ENCODE measurements at regions not wholly inside any gene's neighbourhood (a gene's known extent, or its start where the extent isn't known, plus 50 kb on each side); places are given as distances from the start of the nearest gene placed in this dataset.

DNA sequence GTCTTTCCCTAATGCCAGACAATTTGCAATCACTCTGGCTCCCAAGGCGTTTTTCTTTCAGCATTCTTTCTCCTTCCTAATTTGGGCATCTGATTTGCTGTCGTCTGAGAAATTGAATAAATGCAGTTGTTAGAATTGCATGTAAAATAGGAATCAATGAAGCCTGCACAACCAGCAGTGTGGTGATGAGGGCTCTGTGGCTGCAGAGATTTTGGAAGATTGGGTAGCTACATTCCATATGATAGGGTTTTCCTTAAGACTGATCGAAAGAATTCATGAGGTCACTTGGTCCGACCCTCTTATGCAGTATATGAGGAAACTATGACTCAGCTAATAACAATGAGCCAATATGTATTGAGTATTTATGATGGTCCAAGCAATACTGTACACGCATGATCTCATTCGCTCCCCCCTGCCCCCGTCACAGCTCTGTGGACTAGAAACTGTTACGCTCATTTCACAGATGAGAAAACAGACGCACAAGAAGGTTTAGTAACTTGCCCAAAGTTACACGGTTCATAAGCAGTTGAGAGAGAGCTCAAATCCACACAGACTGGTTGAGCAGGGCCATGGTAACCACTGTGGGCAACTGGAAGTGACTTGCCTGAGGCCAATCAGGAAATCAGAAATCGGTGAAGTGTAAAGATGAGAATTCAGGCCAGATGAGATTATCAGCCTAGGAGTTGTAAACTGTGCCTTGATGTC, 527.2 kb downstream of the GATA3 start:
- no peak for DNase-seq

DNA sequence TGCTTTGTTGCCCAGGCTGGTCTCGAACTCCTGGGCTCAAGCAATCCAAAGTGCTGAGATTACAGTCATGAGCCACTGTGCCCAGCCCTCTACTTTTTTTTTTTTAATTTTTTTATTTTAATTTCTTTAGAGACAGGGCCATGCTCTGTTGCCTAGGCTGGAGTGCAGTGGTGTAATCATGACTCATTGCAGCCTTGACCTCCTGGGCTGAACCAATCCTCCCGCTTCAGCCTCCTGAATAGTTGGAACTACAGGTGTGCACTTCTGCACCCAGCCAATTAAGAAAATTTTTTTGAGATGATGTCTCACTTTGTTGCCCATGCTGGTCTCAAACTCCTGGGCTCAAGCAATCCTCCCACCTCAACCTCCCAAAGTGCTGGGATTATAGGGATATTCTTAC, 528.6 kb downstream of the GATA3 start:
- DNase-seq, result no peak

- DNase-seq, result no peak
These were observed 530.2 kb downstream of the GATA3 start for GRCh38 chr10:8584666-8585065.

GRCh38 chr10:8586504-8586903, 532.0 kb downstream of the GATA3 start:
- no peak for DNase-seq

DNA sequence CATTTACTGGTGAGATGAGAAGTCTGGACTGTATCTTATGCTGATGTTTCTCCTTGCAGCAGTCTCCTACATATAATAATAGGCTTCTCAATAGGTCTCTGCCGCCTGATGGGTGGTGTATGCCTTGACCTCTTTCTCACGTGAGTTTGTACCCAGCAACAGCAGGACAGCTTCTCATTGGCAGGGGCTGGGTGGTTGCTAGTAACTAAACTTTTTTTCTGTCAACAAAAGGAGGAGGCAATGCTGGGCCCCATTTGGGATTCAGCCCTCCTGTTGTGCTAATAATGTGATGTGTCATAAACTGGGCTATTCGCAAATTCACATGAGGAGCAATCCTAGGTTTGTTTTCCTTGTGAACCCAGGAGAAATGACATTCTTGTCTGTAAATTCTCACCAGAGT, 533.6 kb downstream of the GATA3 start:
- DNase-seq, result no peak

- DNase-seq, result no peak
These were observed 536.0 kb downstream of the GATA3 start for GRCh38 chr10:8590518-8590917.

DNA sequence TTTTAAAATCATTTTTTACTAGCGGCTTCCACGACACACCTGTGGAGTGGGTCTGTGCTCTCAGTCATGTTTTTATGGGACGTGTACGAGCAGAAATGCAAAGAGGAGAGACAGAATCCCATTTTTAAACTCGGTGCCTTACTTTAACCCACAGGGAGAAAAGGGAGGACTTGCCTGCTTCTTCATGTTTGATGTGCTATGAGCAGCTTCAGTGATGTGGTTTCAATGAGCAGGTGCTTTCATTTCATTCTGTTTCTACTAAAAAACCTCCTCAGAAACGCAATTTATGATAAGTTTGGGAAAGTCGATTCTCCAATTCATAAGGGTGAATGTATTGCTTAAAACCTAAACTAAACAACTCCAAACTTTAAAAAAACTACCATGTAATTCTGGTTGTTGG, 537.2 kb downstream of the GATA3 start:
- DNase-seq, result no peak

DNA sequence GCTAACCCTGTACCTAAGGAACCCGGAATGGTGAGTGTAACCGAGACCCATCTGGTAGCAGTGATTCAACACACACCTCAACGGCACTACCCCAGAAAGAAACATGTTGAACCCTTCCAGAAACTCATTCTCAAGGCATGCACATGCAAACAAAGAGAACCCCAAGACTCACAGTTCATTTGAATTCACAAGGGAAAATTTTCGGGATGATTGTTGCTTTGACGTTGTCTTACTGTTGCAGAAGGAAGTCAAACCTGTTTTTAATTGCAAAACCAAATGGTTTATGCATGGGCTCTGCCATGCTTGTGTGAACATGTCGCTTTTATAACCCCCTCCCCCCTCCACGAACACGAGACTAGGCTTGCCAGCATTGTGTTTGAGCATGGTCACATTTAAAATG, 539.7 kb downstream of the GATA3 start:
- DNase-seq, result no peak

DNA sequence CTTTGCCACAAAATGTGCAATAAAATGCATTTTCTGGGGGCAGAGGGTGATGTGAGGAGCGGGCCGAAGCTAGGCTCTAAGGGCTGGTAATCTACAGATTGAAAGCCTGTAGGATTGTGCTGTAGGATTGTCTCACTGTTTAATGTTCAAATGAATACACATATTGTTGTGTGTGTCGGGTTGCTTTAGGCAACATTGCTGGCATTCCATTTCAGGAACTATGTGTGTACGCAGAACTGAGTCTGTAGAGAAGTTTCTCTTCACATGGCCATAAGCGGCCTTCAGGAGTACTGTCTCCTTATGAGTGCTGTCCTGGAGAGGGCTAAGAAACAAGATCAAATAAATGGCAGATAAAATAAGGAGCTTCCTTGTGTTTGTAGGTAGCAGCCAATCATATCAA, 540.2 kb downstream of the GATA3 start:
- no peak for DNase-seq

DNA sequence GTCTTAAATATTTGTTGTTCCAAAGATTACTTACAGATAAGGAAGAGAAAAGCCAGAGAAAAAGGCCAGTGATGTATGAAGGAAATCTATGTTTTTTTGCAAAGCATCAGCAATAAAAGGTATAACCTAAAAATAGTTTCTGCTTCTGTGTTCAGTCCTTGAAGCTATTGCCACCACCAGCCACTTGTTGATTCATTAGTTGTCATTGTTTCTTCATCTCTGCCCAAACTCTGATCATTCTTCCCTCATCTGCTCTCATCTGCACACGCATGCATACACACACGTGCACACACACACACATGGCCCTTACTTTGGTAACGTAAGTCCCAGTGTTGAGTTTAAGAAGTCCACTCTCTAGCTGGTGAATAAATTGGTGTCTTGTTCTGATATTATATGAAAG, 540.7 kb downstream of the GATA3 start:
- DNase-seq, result no peak

- DNase-seq, result no peak
These were observed 542.5 kb downstream of the GATA3 start for GRCh38 chr10:8596929-8597472.

DNA sequence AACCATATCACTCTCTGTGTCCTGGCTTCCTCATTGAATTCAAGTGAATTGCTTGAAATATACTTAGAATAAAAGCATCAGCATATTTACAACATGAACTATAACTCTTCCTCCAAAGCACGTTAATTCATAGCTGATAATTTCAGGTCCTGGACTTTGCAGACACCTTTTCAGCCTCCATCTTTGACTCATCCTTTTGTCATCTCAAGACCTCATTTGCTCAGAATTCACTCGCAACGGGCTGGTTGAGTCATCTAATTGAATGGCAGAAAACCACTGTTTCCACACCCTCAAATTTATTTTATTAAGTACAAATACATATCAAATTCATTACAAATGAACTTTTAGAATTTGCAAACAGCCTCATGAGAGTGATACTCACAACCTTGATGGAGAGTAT, 545.7 kb downstream of the GATA3 start:
- no peak for DNase-seq

GRCh38 chr10:8602821-8603220, 548.3 kb downstream of the GATA3 start:
- DNase-seq, result no peak

GRCh38 chr10:8614054-8614565, 559.6 kb downstream of the GATA3 start:
- DNase-seq, result no peak

DNA sequence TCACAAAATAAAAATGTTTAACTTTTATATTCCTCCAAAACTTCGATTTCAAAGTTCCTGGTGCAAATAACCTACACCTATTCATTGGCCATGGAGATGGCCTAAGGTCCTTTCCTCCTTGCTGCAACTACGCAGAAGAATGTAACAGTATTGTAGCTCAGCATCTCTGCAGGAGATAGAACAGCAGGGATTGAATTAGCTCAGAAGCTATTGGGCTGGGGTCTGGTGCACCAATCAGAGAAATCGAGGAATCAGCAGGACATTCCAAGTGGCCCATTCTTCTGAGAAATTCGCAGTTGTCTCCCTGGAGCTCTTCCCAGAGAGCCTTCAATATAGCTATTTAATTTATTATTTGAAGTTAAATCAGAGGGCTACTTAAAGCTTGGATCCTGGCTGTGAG, 560.6 kb downstream of the GATA3 start:
- DNase-seq, result no peak

GRCh38 chr10:8616166-8616565, 561.7 kb downstream of the GATA3 start:
- no peak for DNase-seq

DNA sequence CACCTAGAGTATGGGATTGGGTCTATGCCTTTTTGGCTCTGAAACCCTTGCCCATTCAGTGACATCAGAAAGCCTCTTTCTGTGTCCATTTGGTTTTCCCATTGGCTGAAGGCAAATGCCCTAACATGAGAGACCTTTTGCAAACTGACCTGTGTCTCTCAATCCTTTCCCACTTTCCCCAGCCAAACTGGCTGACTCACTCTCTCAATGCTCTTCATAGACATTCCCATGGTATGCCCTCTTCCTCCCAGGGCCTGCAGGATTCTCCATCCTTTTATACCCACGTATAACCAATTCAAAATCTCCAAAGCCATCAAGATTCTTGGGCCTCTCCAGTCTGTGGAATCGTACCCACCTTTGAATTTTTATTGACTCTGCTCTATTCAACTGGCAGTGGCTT, 563.3 kb downstream of the GATA3 start:
- DNase-seq, result no peak

GRCh38 chr10:8618834-8619233, 564.3 kb downstream of the GATA3 start:
- DNase-seq, result no peak

DNA sequence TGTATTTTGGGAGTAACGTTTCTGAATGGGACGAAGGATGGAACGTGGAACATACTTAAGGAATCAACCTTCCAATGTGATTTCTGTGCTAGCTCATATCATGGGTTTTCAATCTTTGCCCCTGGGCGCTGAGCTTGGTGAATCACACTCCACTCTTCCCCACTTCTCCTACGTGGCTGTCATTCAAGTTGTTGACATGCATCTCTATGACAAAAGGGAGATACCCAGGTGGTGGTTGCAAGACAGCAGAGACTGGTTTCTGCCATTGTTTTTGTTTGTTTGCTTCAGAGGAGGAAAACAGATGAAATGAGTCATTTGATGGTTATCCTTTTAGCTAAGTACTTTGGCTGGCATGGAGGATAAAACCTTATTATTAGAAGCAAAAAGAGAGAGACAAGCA, 573.9 kb downstream of the GATA3 start:
- no peak for DNase-seq

- DNase-seq, result no peak
These were observed 579.4 kb downstream of the GATA3 start for GRCh38 chr10:8633909-8634308.

GRCh38 chr10:8636371-8636770, 581.9 kb downstream of the GATA3 start:
- DNase-seq, result no peak

- no peak for DNase-seq
These were observed 583.2 kb downstream of the GATA3 start for GRCh38 chr10:8637640-8638039.

- no peak for DNase-seq
These were observed 583.7 kb downstream of the GATA3 start for GRCh38 chr10:8638088-8638672.

GRCh38 chr10:8639486-8640185, 585.1 kb downstream of the GATA3 start:
- DNase-seq, result no peak
